CD4-positive, alpha-beta T cell (primary cell): ENCODE measurements at regions not wholly inside any gene's neighbourhood (a gene's known extent, or its start where the extent isn't known, plus 50 kb on each side); places are given as distances from the start of the nearest gene placed in this dataset.

Source experiments
- ATAC-seq: fragments of 200-7000 bp; cut with Tn5 transposase; one replicate; pipeline ENCODE4 v1.10.0; 2022; ENCODE audit warnings: mild to moderate bottlenecking; ENCODE audit not compliant: poor library complexity
- CTCF ChIA-PET: fragments of 350-600 bp; sonication (Branson Sonifier 250); formaldehyde crosslinking; loops from one replicate; lab custom pipeline; 2021; ENCODE audit warnings: antibody characterized with exemption, inconsistent platforms; lab: Charles Lee
- POLR2A ChIA-PET: fragments of 350-600 bp; sonication (Branson Sonifier 250); formaldehyde crosslinking; loops from one replicate; lab custom pipeline; 2021; ENCODE audit warnings: antibody characterized with exemption, inconsistent platforms; lab: Charles Lee
- DNase-seq, 14 experiments: peaks; one replicate each; pipeline ENCODE4 v3.0.0-alpha.2; 2013 to 2020; ENCODE audit warnings: mixed read lengths in 2 of 14
- H3K27ac ChIP-seq, 2 donors: one replicate each; pipeline versions ENCODE4 v1.5.1 to v1.7.0; 2013; ENCODE audit warnings: low read length in 2 of 2, low read depth in 1 of 2, mild to moderate bottlenecking in 1 of 2
- H3K27me3 ChIP-seq, 2 experiments: 1 replicate in 1 of 2; 2 replicates in 1 of 2; pipeline versions ENCODE4 v1.6.1 to v1.7.0; 2013; ENCODE audit warnings: low read length in 2 of 2, control low read depth in 1 of 2, mild to moderate bottlenecking in 1 of 2, moderate library complexity in 1 of 2; ENCODE audit not compliant: insufficient read depth in 2 of 2, control insufficient read depth in 1 of 2
- H3K36me3 ChIP-seq: one replicate; pipeline ENCODE4 v1.6.1; 2013; ENCODE audit warnings: low read length, control low read depth; ENCODE audit not compliant: insufficient read depth
- H3K4me1 ChIP-seq: one replicate; pipeline ENCODE4 v1.6.1; 2013; ENCODE audit warnings: low read length, control low read depth; ENCODE audit not compliant: insufficient read depth
- H3K4me3 ChIP-seq: one replicate; pipeline ENCODE4 v1.5.1; 2013; ENCODE audit warnings: mild to moderate bottlenecking, low read length, moderate library complexity
- H3K9me3 ChIP-seq, 2 experiments: 1 replicate in 1 of 2; 2 replicates in 1 of 2; pipeline versions ENCODE4 v1.6.1 to v1.7.0; 2013; ENCODE audit warnings: low read length in 2 of 2, mild to moderate bottlenecking in 2 of 2, control low read depth in 1 of 2, moderate library complexity in 1 of 2; ENCODE audit not compliant: control insufficient read depth in 1 of 2, insufficient read depth in 1 of 2
- H3K27ac Mint-ChIP-seq: one replicate; pipeline ENCODE4 v1.8.0; 2020; ENCODE audit warnings: mixed read lengths
- H3K27me3 Mint-ChIP-seq: one replicate; pipeline ENCODE4 v1.8.0; 2021; ENCODE audit warnings: mixed read lengths
- H3K36me3 Mint-ChIP-seq: one replicate; pipeline ENCODE4 v1.8.0; 2021; ENCODE audit warnings: low read depth, mixed read lengths
- H3K4me1 Mint-ChIP-seq: one replicate; pipeline ENCODE4 v1.8.0; 2021; ENCODE audit warnings: low read depth, mixed read lengths
- H3K4me3 Mint-ChIP-seq: one replicate; pipeline ENCODE4 v1.8.0; 2020; ENCODE audit warnings: mild to moderate bottlenecking, mixed read lengths
- H3K9me3 Mint-ChIP-seq: one replicate; pipeline ENCODE4 v1.8.0; 2020; ENCODE audit warnings: mixed read lengths
- intact Hi-C, 2 experiments: fragments of 100-400 bp; cut with DNase I in 1 of 2; cut with micrococcal nuclease in 1 of 2; formaldehyde crosslinking; loops; one replicate each; pipeline versions ENCODE4 v1.15.1 to v1.9.0; 2023 to 2025; cut with DNase I, micrococcal nuclease
- TF ChIP-seq, protein P1 (sequence below): fragments of 200-600 bp; IDR thresholded peaks from one replicate; pipeline ENCODE4 v1.8.0; 2022; ENCODE audit warnings: antibody characterized with exemption, mild to moderate bottlenecking

DNA sequence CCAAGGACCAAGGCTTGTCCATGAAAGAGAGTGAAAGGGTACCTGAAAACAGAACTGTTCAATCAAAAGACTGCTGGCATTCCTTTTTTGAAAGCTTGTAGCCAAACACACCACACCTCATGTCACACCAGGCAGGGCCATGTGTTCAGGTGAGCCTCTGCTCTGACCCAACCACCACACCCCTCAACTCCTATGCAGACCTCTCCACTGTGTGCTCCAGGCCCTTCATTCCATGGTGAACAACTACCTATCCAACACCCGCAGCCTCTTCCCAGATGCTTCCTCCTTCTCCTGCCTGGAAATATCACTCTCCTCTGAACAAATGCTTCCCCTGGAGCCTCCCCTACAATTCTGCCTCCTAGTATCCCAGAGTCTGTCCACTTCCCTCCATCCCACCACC lies 166.6 kb downstream of the AVL9 start:
- Mint-ChIP-seq H3K36me3 (no peaks in the 10 kb centered on the region), H3K27me3 (peaks cover 23% of the 10 kb centered on the region), H3K4me3 (no peak overlapping the region), H3K9me3 (no peaks in the 10 kb centered on the region), H3K4me1 (no peaks in the 10 kb centered on the region), H3K27ac (no peak overlapping the region)
- CTCF ChIA-PET = no interaction called here
- H3K4me3 ChIP-seq = no peak overlapping the region
- POLR2A ChIA-PET = no interaction called here
- intact Hi-C loops = no loop called here
- no peak for DNase-seq
- H3K9me3 ChIP-seq = no peaks in the 10 kb centered on the region
- TF ChIP-seq, protein P1, sequence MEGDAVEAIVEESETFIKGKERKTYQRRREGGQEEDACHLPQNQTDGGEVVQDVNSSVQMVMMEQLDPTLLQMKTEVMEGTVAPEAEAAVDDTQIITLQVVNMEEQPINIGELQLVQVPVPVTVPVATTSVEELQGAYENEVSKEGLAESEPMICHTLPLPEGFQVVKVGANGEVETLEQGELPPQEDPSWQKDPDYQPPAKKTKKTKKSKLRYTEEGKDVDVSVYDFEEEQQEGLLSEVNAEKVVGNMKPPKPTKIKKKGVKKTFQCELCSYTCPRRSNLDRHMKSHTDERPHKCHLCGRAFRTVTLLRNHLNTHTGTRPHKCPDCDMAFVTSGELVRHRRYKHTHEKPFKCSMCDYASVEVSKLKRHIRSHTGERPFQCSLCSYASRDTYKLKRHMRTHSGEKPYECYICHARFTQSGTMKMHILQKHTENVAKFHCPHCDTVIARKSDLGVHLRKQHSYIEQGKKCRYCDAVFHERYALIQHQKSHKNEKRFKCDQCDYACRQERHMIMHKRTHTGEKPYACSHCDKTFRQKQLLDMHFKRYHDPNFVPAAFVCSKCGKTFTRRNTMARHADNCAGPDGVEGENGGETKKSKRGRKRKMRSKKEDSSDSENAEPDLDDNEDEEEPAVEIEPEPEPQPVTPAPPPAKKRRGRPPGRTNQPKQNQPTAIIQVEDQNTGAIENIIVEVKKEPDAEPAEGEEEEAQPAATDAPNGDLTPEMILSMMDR = no peak
- no peaks in the 10 kb centered on the region for H3K4me1 ChIP-seq
- H3K36me3 ChIP-seq = no peaks in the 10 kb centered on the region
- ATAC-seq = no peak
- H3K27me3 ChIP-seq = no peaks in the 10 kb centered on the region
- H3K27ac ChIP-seq = no peak overlapping the region

DNA sequence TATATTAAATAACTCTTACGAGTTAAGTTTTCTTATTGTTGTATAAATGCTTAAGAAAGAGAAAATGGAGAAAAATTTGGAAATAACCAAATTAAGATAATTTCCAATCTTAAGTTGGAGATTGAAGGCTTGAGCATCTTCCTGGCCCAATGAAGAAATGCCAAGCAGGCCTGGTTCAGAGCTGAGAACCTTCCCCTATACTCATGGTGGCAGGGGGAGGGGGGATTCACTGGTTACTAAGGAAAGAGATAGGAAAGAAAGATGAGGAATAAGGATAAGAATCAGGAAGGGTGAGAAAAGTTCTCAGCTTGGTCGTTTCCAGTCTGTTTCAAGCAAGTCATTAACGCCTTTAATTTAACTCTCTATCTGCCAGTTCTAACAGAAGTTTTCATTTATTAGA lies 166.2 kb downstream of the AVL9 start:
- Histone ChIP-seq H3K4me3 (no peak overlapping the region), H3K27me3 (no peaks in the 10 kb centered on the region), H3K36me3 (no peaks in the 10 kb centered on the region), H3K9me3 (no peaks in the 10 kb centered on the region), H3K27ac (no peak overlapping the region), H3K4me1 (no peaks in the 10 kb centered on the region)
- ATAC-seq (no peak), DNase-seq (no peak)
- TF ChIP-seq, protein P1 = no peak
- no peak overlapping the region for H3K27ac Mint-ChIP-seq
- POLR2A ChIA-PET = no interaction called here
- intact Hi-C loops = no loop called here
- no peaks in the 10 kb centered on the region for H3K9me3 Mint-ChIP-seq
- H3K36me3 Mint-ChIP-seq = no peaks in the 10 kb centered on the region
- CTCF ChIA-PET = no interaction called here
- H3K27me3 Mint-ChIP-seq = peaks cover 23% of the 10 kb centered on the region
- H3K4me3 Mint-ChIP-seq = no peak overlapping the region
- H3K4me1 Mint-ChIP-seq = no peaks in the 10 kb centered on the region

DNA sequence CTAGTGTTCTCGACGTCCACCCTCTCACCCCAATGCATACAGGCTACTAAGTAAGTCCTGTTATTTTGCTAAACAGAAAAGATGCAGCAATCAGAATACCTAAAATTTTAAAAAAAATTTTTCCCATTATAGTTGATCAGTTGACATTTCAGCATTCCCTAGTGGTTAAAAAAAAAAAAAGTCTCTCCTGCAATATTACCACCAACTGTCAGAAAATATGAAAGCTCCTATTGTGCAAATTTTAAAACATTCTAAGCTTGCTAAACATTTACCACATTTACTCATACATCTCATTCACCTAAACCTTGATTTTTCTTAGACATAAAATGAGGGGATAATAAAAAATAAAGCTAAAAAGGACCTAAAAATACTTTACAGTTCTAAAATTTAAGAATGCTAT lies 165.6 kb downstream of the AVL9 start:
- DNase-seq (no peak), ATAC-seq (no peak)
- Mint-ChIP-seq H3K4me3 (no peak overlapping the region), H3K9me3 (no peaks in the 10 kb centered on the region), H3K36me3 (no peaks in the 10 kb centered on the region), H3K27me3 (peaks cover 23% of the 10 kb centered on the region), H3K27ac (no peak overlapping the region), H3K4me1 (no peaks in the 10 kb centered on the region)
- Histone ChIP-seq H3K4me1 (no peaks in the 10 kb centered on the region), H3K36me3 (no peaks in the 10 kb centered on the region), H3K27me3 (no peaks in the 10 kb centered on the region), H3K4me3 (no peak overlapping the region), H3K27ac (no peak overlapping the region), H3K9me3 (no peaks in the 10 kb centered on the region)
- ChIA-PET CTCF (no interaction called here), POLR2A (no interaction called here)
- TF ChIP-seq, protein P1 = no peak
- intact Hi-C loops = no loop called here
